ENCODE measurements at regions not wholly inside any gene's neighbourhood (a gene's known extent, or its start where the extent isn't known, plus 50 kb on each side); places are given as distances from the start of the nearest gene placed in this dataset.

DNA sequence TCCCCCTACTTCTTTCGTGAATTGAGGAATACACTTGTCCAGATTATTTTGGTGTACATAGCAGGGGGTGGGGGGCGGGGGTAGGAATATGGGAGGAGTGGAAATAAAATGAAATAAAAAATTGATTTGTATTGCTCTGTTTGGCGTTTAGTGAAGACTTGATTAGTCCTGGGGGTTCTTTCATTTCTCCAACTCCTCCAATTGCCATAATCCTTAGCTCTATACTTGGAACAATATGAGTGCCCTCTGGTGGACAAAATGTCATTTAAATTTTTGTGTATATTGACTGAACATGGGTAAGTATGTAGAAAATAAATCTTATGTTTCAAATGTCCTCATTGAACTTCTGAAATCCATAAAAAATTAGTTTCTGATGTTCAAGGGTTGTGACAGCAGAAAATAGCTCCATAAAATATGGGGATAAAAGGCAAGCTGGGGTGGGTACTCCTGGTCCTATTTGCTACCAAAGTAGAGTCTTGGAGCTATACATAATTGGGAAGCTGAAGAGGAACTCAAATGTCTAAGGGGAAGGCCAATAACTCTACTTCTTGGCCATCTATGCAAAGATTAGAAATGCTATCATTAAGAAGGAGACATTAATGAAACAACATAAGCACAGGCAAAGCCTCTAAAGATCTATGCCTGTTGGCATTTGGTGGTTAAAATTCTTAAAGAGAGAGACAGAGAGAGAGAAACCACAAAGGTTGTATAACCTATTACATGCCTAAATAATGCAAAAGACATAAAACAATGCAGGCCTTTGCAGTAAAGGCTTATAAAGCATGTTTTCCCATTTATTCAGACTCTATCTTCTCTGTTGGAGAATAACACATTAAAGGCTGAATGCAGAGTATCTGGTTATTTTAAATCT is 421.6 kb downstream of the METTL15 start:
- no peak overlapping the region for H3K27ac ChIP-seq (ENCODE audit: low read depth, low read length)
- peak overlapping the region; percentile 60 for H3K27ac Mint-ChIP-seq (ENCODE audit: unreplicated experiment)
- H3K27me3 Mint-ChIP-seq (ENCODE audit: low read depth, unreplicated experiment), result no peaks in the 10 kb centered on the region
- H3K27me3 ChIP-seq (ENCODE audit: insufficient read depth, low read length), result no peaks in the 10 kb centered on the region
- H3K4me3 ChIP-seq (ENCODE audit: insufficient read depth, low read depth, low read length), result no peak overlapping the region
- H3K4me1 ChIP-seq (ENCODE audit: insufficient read depth, low read length), result no peaks in the 10 kb centered on the region
- H3K9me3 ChIP-seq (ENCODE audit: insufficient read depth, low read depth, low read length), result peaks cover 13% of the 10 kb centered on the region
- no peaks in the 10 kb centered on the region for H4K20me1 ChIP-seq (ENCODE audit: insufficient read depth, low read length)
- H3K4me3 Mint-ChIP-seq (ENCODE audit: unreplicated experiment), result no peak overlapping the region
- no peaks in the 10 kb centered on the region for H3K36me3 ChIP-seq (ENCODE audit: insufficient read depth, low read length)
- peaks cover 3% of the 10 kb centered on the region for H3K36me3 Mint-ChIP-seq (ENCODE audit: low read depth, unreplicated experiment)
- H3K4me1 Mint-ChIP-seq (ENCODE audit: low read depth, unreplicated experiment), result peaks cover 12% of the 10 kb centered on the region
- FAIRE-seq (peak; percentile 47), DNase-seq (ENCODE audit: low read depth) (peak; percentile 56)
- H3K4me2 ChIP-seq (ENCODE audit: low read length), result no peak overlapping the region
- H3K9ac ChIP-seq (ENCODE audit: low read length), result no peak overlapping the region
- H3K79me2 ChIP-seq (ENCODE audit: insufficient read depth, low read length), result no peaks in the 10 kb centered on the region
- no peak overlapping the region for H2AFZ ChIP-seq (ENCODE audit: low read depth, low read length)
- TF ChIP-seq, protein P1, sequence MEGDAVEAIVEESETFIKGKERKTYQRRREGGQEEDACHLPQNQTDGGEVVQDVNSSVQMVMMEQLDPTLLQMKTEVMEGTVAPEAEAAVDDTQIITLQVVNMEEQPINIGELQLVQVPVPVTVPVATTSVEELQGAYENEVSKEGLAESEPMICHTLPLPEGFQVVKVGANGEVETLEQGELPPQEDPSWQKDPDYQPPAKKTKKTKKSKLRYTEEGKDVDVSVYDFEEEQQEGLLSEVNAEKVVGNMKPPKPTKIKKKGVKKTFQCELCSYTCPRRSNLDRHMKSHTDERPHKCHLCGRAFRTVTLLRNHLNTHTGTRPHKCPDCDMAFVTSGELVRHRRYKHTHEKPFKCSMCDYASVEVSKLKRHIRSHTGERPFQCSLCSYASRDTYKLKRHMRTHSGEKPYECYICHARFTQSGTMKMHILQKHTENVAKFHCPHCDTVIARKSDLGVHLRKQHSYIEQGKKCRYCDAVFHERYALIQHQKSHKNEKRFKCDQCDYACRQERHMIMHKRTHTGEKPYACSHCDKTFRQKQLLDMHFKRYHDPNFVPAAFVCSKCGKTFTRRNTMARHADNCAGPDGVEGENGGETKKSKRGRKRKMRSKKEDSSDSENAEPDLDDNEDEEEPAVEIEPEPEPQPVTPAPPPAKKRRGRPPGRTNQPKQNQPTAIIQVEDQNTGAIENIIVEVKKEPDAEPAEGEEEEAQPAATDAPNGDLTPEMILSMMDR (IDR thresholded peaks at IDR 0.05; ENCODE audit: insufficient read depth, low read depth, low read length), result peak; percentile 27
- TF ChIP-seq EZH2 (IDR thresholded peaks at IDR 0.05; ENCODE audit: insufficient read depth, low read length), result no peak
- peaks cover 20% of the 10 kb centered on the region for H3K9me3 Mint-ChIP-seq (ENCODE audit: unreplicated experiment)

DNA sequence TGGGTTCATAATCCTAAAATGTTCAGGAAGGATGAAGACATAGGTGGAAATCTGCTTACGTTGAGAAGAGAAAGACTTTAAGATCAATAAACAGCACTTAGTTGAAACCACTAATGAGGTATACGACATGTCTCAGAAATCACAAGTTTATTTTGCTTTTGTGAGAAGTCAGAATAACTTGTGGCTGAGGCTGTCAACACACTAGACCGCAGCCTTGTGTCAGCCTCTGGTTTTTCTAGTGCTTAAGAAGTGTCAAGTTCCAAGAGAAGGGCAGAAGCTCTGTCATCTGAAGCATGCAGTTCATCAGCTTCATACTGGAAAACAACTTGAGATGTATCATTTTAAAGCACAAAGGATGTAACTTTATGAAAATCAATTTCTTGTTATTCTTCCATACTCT is 420.9 kb downstream of the METTL15 start:
- DNase-seq (ENCODE audit: low read depth), result peak; percentile 82
- peaks cover 3% of the 10 kb centered on the region for H3K36me3 Mint-ChIP-seq (ENCODE audit: low read depth, unreplicated experiment)

More for the DNA sequence above, 420.9 kb downstream of the METTL15 start:
- H3K4me3 Mint-ChIP-seq (ENCODE audit: unreplicated experiment), result no peak overlapping the region
- no peak overlapping the region for H3K4me3 ChIP-seq (ENCODE audit: insufficient read depth, low read depth, low read length)
- no peaks in the 10 kb centered on the region for H4K20me1 ChIP-seq (ENCODE audit: insufficient read depth, low read length)
- peaks cover 12% of the 10 kb centered on the region for H3K4me1 Mint-ChIP-seq (ENCODE audit: low read depth, unreplicated experiment)
- no peak overlapping the region for H3K4me2 ChIP-seq (ENCODE audit: low read length)
- no peaks in the 10 kb centered on the region for H3K36me3 ChIP-seq (ENCODE audit: insufficient read depth, low read length)
- no peaks in the 10 kb centered on the region for H3K4me1 ChIP-seq (ENCODE audit: insufficient read depth, low read length)
- H3K27ac ChIP-seq (ENCODE audit: low read depth, low read length), result no peak overlapping the region
- no peak overlapping the region for H3K27ac Mint-ChIP-seq (ENCODE audit: unreplicated experiment)
- H3K27me3 Mint-ChIP-seq (ENCODE audit: low read depth, unreplicated experiment), result no peaks in the 10 kb centered on the region
- H3K9me3 Mint-ChIP-seq (ENCODE audit: unreplicated experiment), result peaks cover 26% of the 10 kb centered on the region
- H3K9me3 ChIP-seq (ENCODE audit: insufficient read depth, low read depth, low read length), result peaks cover 13% of the 10 kb centered on the region
- no peaks in the 10 kb centered on the region for H3K27me3 ChIP-seq (ENCODE audit: insufficient read depth, low read length)
- TF ChIP-seq EZH2 (IDR thresholded peaks at IDR 0.05; ENCODE audit: insufficient read depth, low read length), result no peak
- TF ChIP-seq, protein P1 (IDR thresholded peaks at IDR 0.05; ENCODE audit: insufficient read depth, low read depth, low read length), result no peak
- H3K79me2 ChIP-seq (ENCODE audit: insufficient read depth, low read length), result no peaks in the 10 kb centered on the region
- H2AFZ ChIP-seq (ENCODE audit: low read depth, low read length), result no peak overlapping the region
- FAIRE-seq, result peak; percentile 68
- no peak overlapping the region for H3K9ac ChIP-seq (ENCODE audit: low read length)
